Fibroblast of villous mesenchyme (primary cell): ENCODE measurements at regions not wholly inside any gene's neighbourhood (a gene's known extent, or its start where the extent isn't known, plus 50 kb on each side); places are given as distances from the start of the nearest gene placed in this dataset.
"Not testable (repeated sequence)": the region's sequence is repeated elsewhere in the genome, so short reads cannot be mapped to it uniquely, and the experiment has no call there.

Experiments
- DNase-seq: peaks from one replicate; pipeline ENCODE4 v3.0.0-alpha.2; 2010; ENCODE audit warnings: low read depth
- H3K4me3 ChIP-seq: 2 replicates; pipeline ENCODE4 v1.5.1; 2011; ENCODE audit warnings: low read depth, mild to moderate bottlenecking, low read length
- TF ChIP-seq, protein P1 (sequence below): IDR thresholded peaks from 2 replicates; pipeline ENCODE4 v1.5.1; 2012; ENCODE audit warnings: low read depth, mild to moderate bottlenecking, low read length; ENCODE audit not compliant: insufficient read depth

DNA sequence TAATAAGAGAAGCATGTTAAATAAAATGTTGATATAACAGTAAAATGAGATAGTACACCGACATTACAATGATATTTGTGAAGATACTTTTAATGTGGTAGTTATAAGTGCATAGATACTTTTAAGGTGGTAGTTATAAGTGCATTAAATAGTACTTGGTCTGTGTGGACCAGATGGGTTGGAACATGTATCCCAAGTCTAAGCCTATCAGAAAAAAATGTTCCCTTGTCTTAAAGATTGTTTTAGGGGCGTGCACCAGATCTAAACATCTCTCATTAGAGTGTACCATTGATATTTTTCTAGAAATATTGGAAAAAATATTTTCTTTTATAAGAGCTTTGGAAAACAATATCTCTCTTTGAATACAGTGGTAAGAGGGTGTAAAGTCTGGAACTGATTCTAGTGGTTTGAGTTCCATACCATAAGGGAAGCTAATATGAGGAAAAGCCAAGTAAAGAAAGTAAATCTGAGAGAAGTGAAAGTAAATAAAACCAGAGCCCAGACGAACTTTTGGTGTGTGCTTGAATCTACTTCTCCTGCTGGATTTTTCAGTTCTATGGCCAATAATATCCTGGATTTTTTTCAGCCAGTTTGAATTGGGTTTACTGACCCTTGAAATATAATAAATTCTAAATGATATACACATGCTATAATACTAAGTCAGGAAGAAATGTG, 175.3 kb downstream of the MBL2 start:
- DNase-seq, result peak; percentile 38

DNA sequence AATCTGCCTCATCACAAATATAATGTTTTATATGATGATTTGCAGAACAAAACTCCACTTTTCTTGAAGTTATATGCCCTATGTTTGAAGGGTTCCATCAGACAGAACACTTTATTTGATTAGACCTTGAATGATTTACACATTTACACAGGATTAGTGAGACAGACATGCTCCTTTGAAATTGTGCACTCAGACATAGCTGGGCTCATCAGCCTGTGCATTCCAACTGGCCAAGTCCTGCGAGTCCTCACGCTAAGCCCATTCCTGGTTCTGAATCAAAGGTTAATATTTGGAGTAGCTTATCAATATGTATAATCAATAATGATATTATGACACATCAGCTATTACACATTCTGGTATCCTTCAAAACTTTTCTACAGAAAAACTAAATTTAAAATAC, 173.6 kb downstream of the MBL2 start:
- TF ChIP-seq, protein P1, sequence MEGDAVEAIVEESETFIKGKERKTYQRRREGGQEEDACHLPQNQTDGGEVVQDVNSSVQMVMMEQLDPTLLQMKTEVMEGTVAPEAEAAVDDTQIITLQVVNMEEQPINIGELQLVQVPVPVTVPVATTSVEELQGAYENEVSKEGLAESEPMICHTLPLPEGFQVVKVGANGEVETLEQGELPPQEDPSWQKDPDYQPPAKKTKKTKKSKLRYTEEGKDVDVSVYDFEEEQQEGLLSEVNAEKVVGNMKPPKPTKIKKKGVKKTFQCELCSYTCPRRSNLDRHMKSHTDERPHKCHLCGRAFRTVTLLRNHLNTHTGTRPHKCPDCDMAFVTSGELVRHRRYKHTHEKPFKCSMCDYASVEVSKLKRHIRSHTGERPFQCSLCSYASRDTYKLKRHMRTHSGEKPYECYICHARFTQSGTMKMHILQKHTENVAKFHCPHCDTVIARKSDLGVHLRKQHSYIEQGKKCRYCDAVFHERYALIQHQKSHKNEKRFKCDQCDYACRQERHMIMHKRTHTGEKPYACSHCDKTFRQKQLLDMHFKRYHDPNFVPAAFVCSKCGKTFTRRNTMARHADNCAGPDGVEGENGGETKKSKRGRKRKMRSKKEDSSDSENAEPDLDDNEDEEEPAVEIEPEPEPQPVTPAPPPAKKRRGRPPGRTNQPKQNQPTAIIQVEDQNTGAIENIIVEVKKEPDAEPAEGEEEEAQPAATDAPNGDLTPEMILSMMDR, result no peak
- no peak for DNase-seq
- no peak overlapping the region for H3K4me3 ChIP-seq

More for the DNA sequence above, 175.3 kb downstream of the MBL2 start:
- peak overlapping the region; percentile 44 for H3K4me3 ChIP-seq
- TF ChIP-seq, protein P1, result no peak

DNA sequence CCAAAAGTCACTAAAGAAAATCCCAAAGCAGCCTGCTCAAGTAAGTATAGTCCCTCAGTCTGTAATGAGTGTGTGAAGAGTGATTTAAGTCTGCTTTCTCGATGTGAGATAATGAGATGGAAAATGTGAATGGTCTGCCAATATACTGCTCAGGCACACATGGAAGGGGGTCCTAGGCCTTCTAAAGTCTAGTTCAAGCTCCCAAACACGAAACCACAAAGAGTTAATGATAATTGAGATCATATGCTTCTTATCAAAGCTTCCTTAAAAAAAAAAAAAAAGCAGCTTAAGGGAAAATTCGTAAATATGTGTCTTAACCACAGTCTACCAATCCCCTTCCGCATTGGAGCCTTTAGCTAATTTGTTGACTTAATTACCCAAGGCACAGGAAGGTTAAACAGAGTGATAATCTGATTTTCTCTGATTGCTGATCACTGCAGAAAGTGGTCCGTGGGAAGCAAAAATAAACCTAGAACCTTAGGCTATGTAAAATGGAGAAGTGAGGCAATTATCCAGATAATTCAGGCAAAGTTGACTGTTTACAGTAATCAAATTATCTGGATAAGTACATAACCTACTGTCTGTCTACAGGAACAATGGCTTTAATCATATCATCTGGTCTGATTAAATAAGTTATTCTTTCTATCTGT, 172.9 kb downstream of the MBL2 start:
- no peak overlapping the region for H3K4me3 ChIP-seq
- TF ChIP-seq, protein P1, result no peak
- no peak for DNase-seq

DNA sequence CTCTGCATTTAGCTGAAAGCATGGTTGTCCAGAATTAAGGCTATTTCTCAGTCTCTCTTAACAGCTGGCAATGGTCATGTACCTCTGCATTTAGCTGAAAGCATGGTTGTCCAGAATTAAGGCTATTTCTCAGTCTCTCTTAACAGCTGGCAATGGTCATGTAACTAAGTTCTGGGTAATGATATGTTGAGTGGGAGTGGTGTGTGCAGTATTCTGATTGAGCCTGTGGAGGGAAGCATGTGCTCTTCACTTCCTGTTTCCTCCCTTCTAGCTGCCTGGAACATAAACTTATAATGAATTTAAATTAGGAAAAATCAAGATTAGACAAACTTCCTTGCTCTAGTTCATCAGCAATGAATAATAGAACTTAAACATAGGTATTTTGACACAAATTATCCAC, 168.5 kb downstream of the MBL2 start:
- DNase-seq, H3K4me3 ChIP-seq: not testable (repeated sequence)

DNA sequence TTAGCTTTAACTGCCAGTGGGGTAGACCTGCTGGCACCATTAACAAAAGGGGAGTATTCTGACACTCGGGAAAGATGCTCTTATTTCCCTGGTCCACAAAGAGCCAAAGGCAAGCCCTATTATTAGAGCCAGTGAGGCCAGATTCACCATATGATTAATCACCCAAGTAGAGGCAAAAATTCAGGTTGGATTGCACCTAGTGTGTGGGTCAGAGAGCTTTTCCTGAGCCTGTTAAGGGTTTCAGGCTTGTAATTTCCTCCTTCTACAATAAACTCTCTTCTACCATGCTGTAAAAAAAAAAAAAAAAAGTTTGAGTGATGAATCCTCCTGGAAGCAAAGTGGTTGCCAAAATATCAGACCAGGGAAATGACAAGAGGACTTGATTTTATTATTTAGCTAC, 163.5 kb downstream of the MBL2 start:
- DNase-seq, result no peak
- no peak overlapping the region for H3K4me3 ChIP-seq
- TF ChIP-seq, protein P1, result no peak

DNA sequence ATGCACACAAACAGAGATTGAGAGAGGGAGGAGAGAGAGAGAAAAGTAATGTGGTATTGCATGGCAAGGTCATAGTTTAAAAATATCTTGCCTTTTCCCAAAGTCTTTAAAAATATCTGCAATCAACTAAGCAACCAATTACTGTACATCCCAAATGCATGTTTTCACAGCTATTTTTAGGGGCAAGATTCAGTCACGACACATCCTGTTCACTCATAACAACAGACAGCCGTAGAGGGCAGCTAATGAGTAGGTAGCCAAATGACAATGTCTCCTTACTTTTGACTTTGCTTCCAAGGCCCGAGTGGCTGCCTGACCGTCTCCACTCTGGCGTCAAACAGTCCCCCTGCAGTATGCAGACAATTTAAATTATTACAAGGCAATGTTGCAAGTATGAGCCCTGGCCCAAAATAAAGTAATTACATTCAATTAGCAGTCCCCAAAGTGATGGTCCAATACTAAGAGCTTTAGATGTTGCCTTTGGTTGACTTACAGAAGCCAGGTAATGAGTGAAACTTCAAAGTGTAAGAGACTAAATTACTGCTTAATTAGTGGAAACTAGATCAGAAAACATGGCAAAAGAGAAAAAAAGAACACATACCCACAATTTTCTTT, 162.9 kb downstream of the MBL2 start:
- no peak overlapping the region for H3K4me3 ChIP-seq
- DNase-seq, result no peak
- TF ChIP-seq, protein P1, result no peak

DNA sequence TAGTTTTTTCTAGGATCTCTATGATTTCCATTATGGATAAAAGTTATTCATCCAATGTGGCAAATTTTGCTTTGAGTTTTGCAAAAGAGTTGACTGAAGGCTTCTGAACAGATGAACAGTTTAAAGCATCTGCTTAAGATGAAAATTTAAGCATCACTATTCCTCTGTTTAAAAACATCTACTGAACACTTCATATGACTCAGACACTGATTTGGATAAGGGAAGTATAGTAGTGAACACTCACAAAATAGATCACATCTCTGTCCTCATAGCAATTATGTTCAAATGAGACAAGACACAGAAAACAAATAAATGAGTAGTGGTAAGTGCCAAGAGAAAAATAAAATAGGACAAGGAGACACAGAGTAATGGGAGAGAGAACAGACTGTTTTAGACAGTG, 157.3 kb downstream of the MBL2 start:
- no peak overlapping the region for H3K4me3 ChIP-seq
- no peak for DNase-seq
- TF ChIP-seq, protein P1, result no peak
